ENCODE measurements at regions not wholly inside any gene's neighbourhood (a gene's known extent, or its start where the extent isn't known, plus 50 kb on each side); places are given as distances from the start of the nearest gene placed in this dataset.

GRCh38 chr4:89598602-89599001 is 238.4 kb downstream of the SNCA start:
- FAIRE-seq: no peak

GRCh38 chr4:89595125-89595789 is 241.7 kb downstream of the SNCA start:
- no peak for FAIRE-seq

- FAIRE-seq: no peak
These were observed 246.8 kb downstream of the SNCA start for GRCh38 chr4:89590128-89590527.

- no peak for FAIRE-seq
These were observed 248.5 kb downstream of the SNCA start for GRCh38 chr4:89588421-89588820.

- FAIRE-seq: no peak
These were observed 249.6 kb downstream of the SNCA start for GRCh38 chr4:89587364-89587763.

- no peak for FAIRE-seq
These were observed 250.1 kb downstream of the SNCA start for GRCh38 chr4:89586864-89587263.

- FAIRE-seq: no peak
These were observed 250.6 kb downstream of the SNCA start for GRCh38 chr4:89586318-89586717.

GRCh38 chr4:89582756-89583505 is 254.0 kb downstream of the SNCA start:
- no peak for FAIRE-seq

GRCh38 chr4:89579771-89580170 is 257.2 kb downstream of the SNCA start:
- no peak for FAIRE-seq

- no peak for FAIRE-seq
These were observed 260.7 kb downstream of the SNCA start for GRCh38 chr4:89576246-89576645.

GRCh38 chr4:89575840-89576239 is 261.1 kb downstream of the SNCA start:
- no peak for FAIRE-seq

- no peak for FAIRE-seq
These were observed 262.8 kb downstream of the SNCA start for GRCh38 chr4:89574176-89574575.

- no peak for FAIRE-seq
These were observed 263.3 kb downstream of the SNCA start for GRCh38 chr4:89573656-89574055.

GRCh38 chr4:89572224-89572858 is 264.6 kb downstream of the SNCA start:
- no peak for FAIRE-seq

- FAIRE-seq: no peak
These were observed 263.3 kb upstream of the GPRIN3 start for GRCh38 chr4:89570931-89571330.

GRCh38 chr4:89567936-89568335 is 260.3 kb upstream of the GPRIN3 start:
- FAIRE-seq: no peak

- FAIRE-seq: no peak
These were observed 255.8 kb upstream of the GPRIN3 start for GRCh38 chr4:89563431-89563830.

GRCh38 chr4:89562746-89563145 is 255.1 kb upstream of the GPRIN3 start:
- no peak for FAIRE-seq

GRCh38 chr4:89561048-89561447 is 253.4 kb upstream of the GPRIN3 start:
- FAIRE-seq: no peak

- FAIRE-seq: no peak
These were observed 250.5 kb upstream of the GPRIN3 start for GRCh38 chr4:89558147-89558546.

GRCh38 chr4:89556601-89557305 is 249.2 kb upstream of the GPRIN3 start:
- FAIRE-seq: no peak

- no peak for FAIRE-seq
These were observed 243.6 kb upstream of the GPRIN3 start for GRCh38 chr4:89551191-89551590.

- FAIRE-seq: no peak
These were observed 242.3 kb upstream of the GPRIN3 start for GRCh38 chr4:89549907-89550306.

Measured in colon (tissue), 2 donors.